GM12891 (cell line): ENCODE measurements at regions not wholly inside any gene's neighbourhood (a gene's known extent, or its start where the extent isn't known, plus 50 kb on each side); places are given as distances from the start of the nearest gene placed in this dataset.

Experiments used
- POLR2A ChIP-seq: IDR thresholded peaks from 2 replicates; pipeline ENCODE4 v1.6.1; 2011; ENCODE audit warnings: low read depth, low read length, control low read depth
- POLR2AphosphoS5 ChIP-seq: IDR thresholded peaks from 2 replicates; pipeline ENCODE4 v1.6.1; 2011; ENCODE audit warnings: low read depth, low read length, control low read depth

- TF ChIP-seq POLR2A (no peak), POLR2AphosphoS5 (no peak)
Observed at GRCh38 chr17:69898601-69899000, 176.4 kb upstream of the KCNJ16 start.
